Activated naive CD8-positive, alpha-beta T cell treated with anti-CD3 and anti-CD28 coated beads for 36 hours (primary cell): ENCODE measurements at regions not wholly inside any gene's neighbourhood (a gene's known extent, or its start where the extent isn't known, plus 50 kb on each side); places are given as distances from the start of the nearest gene placed in this dataset.
A peak's percentile ranks its signal among the peaks of the same experiment; 100 is the strongest.

Experiments used
- DNase-seq: peaks from one replicate; pipeline ENCODE4 v3.0.0; 2021
- H3K27ac Mint-ChIP-seq: one replicate; pipeline ENCODE4 v1.8.0; 2022; ENCODE audit warnings: mild to moderate bottlenecking, moderate library complexity, mixed read lengths
- H3K27me3 Mint-ChIP-seq: one replicate; pipeline ENCODE4 v1.8.0; 2022; ENCODE audit warnings: mild to moderate bottlenecking, mixed read lengths
- H3K36me3 Mint-ChIP-seq: one replicate; pipeline ENCODE4 v1.8.0; 2021; ENCODE audit warnings: mild to moderate bottlenecking, mixed read lengths
- H3K4me1 Mint-ChIP-seq: one replicate; pipeline ENCODE4 v1.8.0; 2021; ENCODE audit warnings: mixed read lengths
- H3K4me3 Mint-ChIP-seq: one replicate; pipeline ENCODE4 v1.8.0; 2022; ENCODE audit warnings: mild to moderate bottlenecking, moderate library complexity, mixed read lengths
- H3K9me3 Mint-ChIP-seq: one replicate; pipeline ENCODE4 v1.8.0; 2022; ENCODE audit warnings: mixed read lengths

GRCh38 chr12:118842866-118843265, 138.5 kb upstream of the SRRM4 start:
- Mint-ChIP-seq H3K9me3 (no peaks in the 10 kb centered on the region), H3K27ac (no peak overlapping the region), H3K4me1 (no peaks in the 10 kb centered on the region), H3K4me3 (no peak overlapping the region), H3K27me3 (no peaks in the 10 kb centered on the region), H3K36me3 (no peaks in the 10 kb centered on the region)
- DNase-seq, result no peak

GRCh38 chr12:118846416-118846815, 134.9 kb upstream of the SRRM4 start:
- Mint-ChIP-seq H3K4me1 (no peaks in the 10 kb centered on the region), H3K9me3 (no peaks in the 10 kb centered on the region), H3K27me3 (peaks cover 4% of the 10 kb centered on the region), H3K36me3 (no peaks in the 10 kb centered on the region), H3K27ac (no peak overlapping the region), H3K4me3 (no peak overlapping the region)
- no peak for DNase-seq

- Mint-ChIP-seq H3K9me3 (no peaks in the 10 kb centered on the region), H3K4me1 (no peaks in the 10 kb centered on the region), H3K4me3 (no peak overlapping the region), H3K27ac (no peak overlapping the region), H3K27me3 (peaks cover 4% of the 10 kb centered on the region), H3K36me3 (no peaks in the 10 kb centered on the region)
- DNase-seq, result peak; percentile 7
Observed at GRCh38 chr12:118850244-118850825, 131.0 kb upstream of the SRRM4 start.

- Mint-ChIP-seq H3K36me3 (no peaks in the 10 kb centered on the region), H3K4me1 (no peaks in the 10 kb centered on the region)
Observed at GRCh38 chr12:118851891-118852290, 129.4 kb upstream of the SRRM4 start.

GRCh38 chr12:118853634-118854033, 127.7 kb upstream of the SRRM4 start:
- Mint-ChIP-seq H3K27me3 (peaks cover 4% of the 10 kb centered on the region), H3K4me3 (no peak overlapping the region), H3K4me1 (no peaks in the 10 kb centered on the region), H3K36me3 (no peaks in the 10 kb centered on the region), H3K27ac (no peak overlapping the region), H3K9me3 (peaks cover 2% of the 10 kb centered on the region)
- peak; percentile 3 for DNase-seq

More at GRCh38 chr12:118851891-118852290, 129.4 kb upstream of the SRRM4 start:
- DNase-seq, result no peak
- H3K4me3 Mint-ChIP-seq, result no peak overlapping the region
- H3K9me3 Mint-ChIP-seq, result no peaks in the 10 kb centered on the region
- H3K27ac Mint-ChIP-seq, result no peak overlapping the region
- H3K27me3 Mint-ChIP-seq, result peaks cover 4% of the 10 kb centered on the region

GRCh38 chr12:118855858-118856257, 125.5 kb upstream of the SRRM4 start:
- no peaks in the 10 kb centered on the region for H3K27me3 Mint-ChIP-seq
- H3K9me3 Mint-ChIP-seq, result peaks cover 2% of the 10 kb centered on the region
- no peaks in the 10 kb centered on the region for H3K36me3 Mint-ChIP-seq
- no peak for DNase-seq
- H3K4me1 Mint-ChIP-seq, result no peaks in the 10 kb centered on the region
- H3K27ac Mint-ChIP-seq, result no peak overlapping the region
- no peak overlapping the region for H3K4me3 Mint-ChIP-seq

GRCh38 chr12:118866346-118866745, 115.0 kb upstream of the SRRM4 start:
- DNase-seq, result no peak
- Mint-ChIP-seq H3K9me3 (no peaks in the 10 kb centered on the region), H3K27me3 (no peaks in the 10 kb centered on the region), H3K4me3 (no peak overlapping the region), H3K27ac (no peak overlapping the region), H3K36me3 (no peaks in the 10 kb centered on the region), H3K4me1 (no peaks in the 10 kb centered on the region)

GRCh38 chr12:118870551-118870950, 110.8 kb upstream of the SRRM4 start:
- no peaks in the 10 kb centered on the region for H3K36me3 Mint-ChIP-seq
- H3K27ac Mint-ChIP-seq, result no peak overlapping the region
- no peaks in the 10 kb centered on the region for H3K27me3 Mint-ChIP-seq
- H3K4me3 Mint-ChIP-seq, result no peak overlapping the region
- no peaks in the 10 kb centered on the region for H3K4me1 Mint-ChIP-seq
- no peak for DNase-seq
- H3K9me3 Mint-ChIP-seq, result no peaks in the 10 kb centered on the region

- H3K27me3 Mint-ChIP-seq, result no peaks in the 10 kb centered on the region
- H3K27ac Mint-ChIP-seq, result no peak overlapping the region
- DNase-seq, result no peak
- H3K4me3 Mint-ChIP-seq, result no peak overlapping the region
- no peaks in the 10 kb centered on the region for H3K36me3 Mint-ChIP-seq
- H3K9me3 Mint-ChIP-seq, result no peaks in the 10 kb centered on the region
- H3K4me1 Mint-ChIP-seq, result no peaks in the 10 kb centered on the region
Observed at GRCh38 chr12:118874698-118875548, 106.4 kb upstream of the SRRM4 start.

- no peak for DNase-seq
- peaks cover 2% of the 10 kb centered on the region for H3K9me3 Mint-ChIP-seq
- no peak overlapping the region for H3K4me3 Mint-ChIP-seq
- no peaks in the 10 kb centered on the region for H3K4me1 Mint-ChIP-seq
- H3K27me3 Mint-ChIP-seq, result peaks cover 3% of the 10 kb centered on the region
- H3K27ac Mint-ChIP-seq, result no peak overlapping the region
- H3K36me3 Mint-ChIP-seq, result no peaks in the 10 kb centered on the region
Observed at GRCh38 chr12:118880720-118881493, 100.4 kb upstream of the SRRM4 start.

- DNase-seq, result no peak
- Mint-ChIP-seq H3K4me1 (no peaks in the 10 kb centered on the region), H3K4me3 (no peak overlapping the region), H3K27ac (no peak overlapping the region), H3K27me3 (peaks cover 5% of the 10 kb centered on the region), H3K36me3 (no peaks in the 10 kb centered on the region), H3K9me3 (peaks cover 2% of the 10 kb centered on the region)
Observed at GRCh38 chr12:118884226-118884625, 97.1 kb upstream of the SRRM4 start.

- Mint-ChIP-seq H3K4me3 (no peak overlapping the region), H3K9me3 (peaks cover 6% of the 10 kb centered on the region)
- no peak for DNase-seq
Observed at GRCh38 chr12:118900993-118901392, 80.3 kb upstream of the SRRM4 start.

GRCh38 chr12:118908811-118909210, 72.5 kb upstream of the SRRM4 start:
- no peaks in the 10 kb centered on the region for H3K36me3 Mint-ChIP-seq
- H3K4me3 Mint-ChIP-seq, result no peak overlapping the region
- H3K4me1 Mint-ChIP-seq, result no peaks in the 10 kb centered on the region
- no peaks in the 10 kb centered on the region for H3K27me3 Mint-ChIP-seq
- peaks cover 6% of the 10 kb centered on the region for H3K9me3 Mint-ChIP-seq
- no peak overlapping the region for H3K27ac Mint-ChIP-seq
- DNase-seq, result no peak

More at GRCh38 chr12:118900993-118901392, 80.3 kb upstream of the SRRM4 start:
- Mint-ChIP-seq H3K4me1 (no peaks in the 10 kb centered on the region), H3K27ac (no peak overlapping the region), H3K27me3 (no peaks in the 10 kb centered on the region), H3K36me3 (no peaks in the 10 kb centered on the region)

- no peak for DNase-seq
- no peaks in the 10 kb centered on the region for H3K4me1 Mint-ChIP-seq
- H3K9me3 Mint-ChIP-seq, result no peaks in the 10 kb centered on the region
- no peak overlapping the region for H3K4me3 Mint-ChIP-seq
- H3K27ac Mint-ChIP-seq, result no peak overlapping the region
- H3K36me3 Mint-ChIP-seq, result no peaks in the 10 kb centered on the region
- no peaks in the 10 kb centered on the region for H3K27me3 Mint-ChIP-seq
Observed at GRCh38 chr12:118912697-118913270, 68.6 kb upstream of the SRRM4 start.

GRCh38 chr12:118921761-118922160, 59.6 kb upstream of the SRRM4 start:
- Mint-ChIP-seq H3K27me3 (no peaks in the 10 kb centered on the region), H3K36me3 (no peaks in the 10 kb centered on the region), H3K4me3 (no peak overlapping the region), H3K9me3 (no peaks in the 10 kb centered on the region), H3K4me1 (no peaks in the 10 kb centered on the region), H3K27ac (no peak overlapping the region)
- DNase-seq, result no peak
